K562 (cell line): ENCODE measurements at regions not wholly inside any gene's neighbourhood (a gene's known extent, or its start where the extent isn't known, plus 50 kb on each side); places are given as distances from the start of the nearest gene placed in this dataset.

Source experiments
- ATAC-seq: fragments of 200-7000 bp; cut with Tn5 transposase; 3 replicates; pipeline ENCODE4 v1.9.1; 2020; ENCODE audit warnings: moderate library complexity
- BruUV-seq: library from RNA; stranded (reverse); fragments of 400-500 nt; replicated peaks from 2 replicates; lab custom pipeline; 2021; lab: Mats Ljungman, UMichigan
- CTCF ChIA-PET: fragments of 300-600 bp; formaldehyde crosslinking; extraction: SDS; loops from one replicate; lab custom pipeline; 2021; ENCODE audit warnings: low intra/inter-chr PET ratio; lab: Yijun Ruan, JAX
- POLR2A ChIA-PET: fragments of 300-600, 350-650 bp; sonication (Branson Sonifier 250); formaldehyde crosslinking; extraction: SDS; loops from one replicate; lab custom pipeline; 2021; ENCODE audit warnings: antibody characterized with exemption, inconsistent platforms; lab: Yijun Ruan, JAX
- DNase-seq, 4 experiments: peaks; one replicate each; pipeline versions ENCODE4 v3.0.0 to v3.0.0-alpha.2; 2011 to 2018; ENCODE audit warnings: low spot score in 3 of 4, mixed read lengths in 3 of 4; ENCODE audit errors: extremely low read depth in 1 of 4
- FAIRE-seq: peaks from 2 replicates; lab custom pipeline; 2011; peaks lifted over from hg19 to GRCh38; lab: Jason Lieb, UNC
- H2AFZ ChIP-seq: 2 replicates; pipeline ENCODE4 v1.6.0; 2011; ENCODE audit warnings: low read depth, low read length, control low read depth, inconsistent platforms
- H3K27ac ChIP-seq: fragments of 200-600 bp; 3 replicates; pipeline ENCODE4 v1.8.0; 2011; ENCODE audit warnings: low read depth, mild to moderate bottlenecking, control low read depth, inconsistent platforms, low read length, moderate library complexity, mixed read lengths; ENCODE audit errors: extremely low read depth
- H3K27me3 ChIP-seq, 2 experiments: fragments of 300-600 bp in 1 of 2; 2 replicates in 1 of 2; 3 replicates in 1 of 2; pipeline versions ENCODE4 v1.6.0 to v1.8.0; 2011; ENCODE audit warnings: inconsistent platforms in 2 of 2, low read length in 2 of 2, mild to moderate bottlenecking in 1 of 2, mixed read lengths in 1 of 2, moderate library complexity in 1 of 2; ENCODE audit not compliant: control insufficient read depth in 2 of 2, insufficient read depth in 2 of 2
- H3K36me3 ChIP-seq: fragments of 300-600 bp; 3 replicates; pipeline ENCODE4 v1.8.0; 2011; ENCODE audit warnings: mild to moderate bottlenecking, low read length, inconsistent platforms; ENCODE audit not compliant: control insufficient read depth, insufficient read depth
- H3K4me1 ChIP-seq, 2 experiments: fragments of 200-600 bp in 1 of 2; replicated peaks in 1 of 2; 2 replicates in 1 of 2; 3 replicates in 1 of 2; pipeline versions ENCODE4 v1.5.1 to v1.8.0; 2011; ENCODE audit warnings: inconsistent platforms in 2 of 2, low read length in 2 of 2, mild to moderate bottlenecking in 1 of 2, mixed read lengths in 1 of 2, moderate library complexity in 1 of 2; ENCODE audit not compliant: control insufficient read depth in 2 of 2, insufficient read depth in 2 of 2
- H3K4me2 ChIP-seq: 2 replicates; pipeline ENCODE4 v1.6.1; 2011; ENCODE audit warnings: low read length, control low read depth, inconsistent platforms, mixed read lengths; ENCODE audit not compliant: insufficient read depth
- H3K4me3 ChIP-seq: fragments of 200-600 bp; sonication (generic), shearing (Covaris generic); 2 replicates; pipeline ENCODE4 v1.5.1; 2016; ENCODE audit warnings: control low read depth, inconsistent platforms
- H3K79me2 ChIP-seq: fragments of 200-600 bp; 3 replicates; pipeline ENCODE4 v1.8.0; 2011; ENCODE audit warnings: low read length, inconsistent platforms; ENCODE audit not compliant: control insufficient read depth, insufficient read depth
- H3K9ac ChIP-seq, 2 experiments: 2 replicates each; pipeline versions ENCODE4 v1.6.0 to v1.6.1; 2011; ENCODE audit warnings: low read depth in 2 of 2, low read length in 2 of 2, control low read depth in 1 of 2, inconsistent platforms in 1 of 2, mild to moderate bottlenecking in 1 of 2, mixed read lengths in 1 of 2; ENCODE audit not compliant: insufficient read depth in 1 of 2
- H3K9me1 ChIP-seq: one replicate; pipeline ENCODE4 v1.6.0; 2011; ENCODE audit warnings: inconsistent platforms, mild to moderate bottlenecking, low read length, moderate library complexity; ENCODE audit not compliant: control insufficient read depth, insufficient read depth
- H3K9me3 ChIP-seq: replicated peaks from 2 replicates; pipeline ENCODE4 v1.5.1; 2011; ENCODE audit warnings: low read depth, low read length, inconsistent platforms; ENCODE audit not compliant: control insufficient read depth, insufficient read depth
- H4K20me1 ChIP-seq: replicated peaks from 2 replicates; pipeline ENCODE4 v1.6.1; 2011; ENCODE audit warnings: low read length, inconsistent platforms, mixed read lengths; ENCODE audit not compliant: control insufficient read depth, insufficient read depth
- CEBPB ChIP-seq: fragments of 450-650 bp; IDR thresholded peaks from 2 replicates; pipeline ENCODE4 v1.6.1; 2016; ENCODE audit warnings: missing genetic modification characterization, missing compliant biosample characterization
- CTCF ChIP-seq, 3 experiments: IDR thresholded peaks in 2 of 3; conservative IDR thresholded peaks in 1 of 3; 2 replicates each; pipeline ENCODE4 v1.5.1; 2011 to 2012; ENCODE audit warnings: low read length in 3 of 3, mild to moderate bottlenecking in 3 of 3, control low read depth in 2 of 3, improper control_type of control experiment in 1 of 3, inconsistent platforms in 1 of 3, low read depth in 1 of 3, mixed read lengths in 1 of 3, moderate library complexity in 1 of 3; ENCODE audit not compliant: insufficient read depth in 2 of 3
- NONO ChIP-seq, 2 experiments: fragments of 200-400 bp in 1 of 2; fragments of 450-650 bp in 1 of 2; formaldehyde crosslinking in 1 of 2; IDR thresholded peaks; 2 replicates each; pipeline ENCODE4 v1.6.1; 2017; ENCODE audit warnings: low read depth in 2 of 2, mild to moderate bottlenecking in 2 of 2, moderate library complexity in 2 of 2, low read length in 1 of 2
- POLR2AphosphoS2 ChIP-seq: IDR thresholded peaks from 2 replicates; pipeline ENCODE4 v1.6.1; 2012; ENCODE audit warnings: low read length, improper control_type of control experiment
- RAD21 ChIP-seq, 2 experiments: fragments of 250-450 bp in 1 of 2; fragments of 450-650 bp in 1 of 2; sonication (Bioruptor Pico) in 1 of 2; formaldehyde crosslinking in 1 of 2; IDR thresholded peaks in 1 of 2; conservative IDR thresholded peaks in 1 of 2; 2 replicates each; pipeline versions ENCODE4 v1.4.0 to v1.8.0; 2020 to 2022; ENCODE audit warnings: mild to moderate bottlenecking in 2 of 2, moderate library complexity in 1 of 2
- SMC3 ChIP-seq: conservative IDR thresholded peaks from 2 replicates; pipeline ENCODE4 v1.6.1; 2011; ENCODE audit warnings: low read depth, low read length, improper control_type of control experiment; ENCODE audit not compliant: insufficient read depth
- TAF7 ChIP-seq: fragments of 450-650 bp; IDR thresholded peaks from 2 replicates; pipeline ENCODE4 v1.6.1; 2016; ENCODE audit warnings: missing genetic modification characterization, missing compliant biosample characterization
- ZNF165 ChIP-seq: fragments of 250-450 bp; sonication (Bioruptor Pico); IDR thresholded peaks from 2 replicates; pipeline ENCODE4 v1.4.0; 2020; ENCODE audit warnings: borderline replicate concordance
- WGBS: fragments of 100-300 bp; shearing (Covaris generic); methylation state at CpG from one replicate; pipeline ENCODE4 v1.1.6; 2016; ENCODE audit warnings: low coverage, mixed read lengths; ENCODE audit not compliant: insufficient coverage; ENCODE audit errors: missing lambda C conversion rate; 5-methylcytosine and 5-hydroxymethylcytosine counted together
- in situ Hi-C: fragments of 300-500 bp; cut with MboI; formaldehyde crosslinking; loops from 4 replicates; pipeline ENCODE4 v1.15.0; 2018; ENCODE audit warnings: inconsistent platforms, mixed read lengths
- intact Hi-C: fragments of 100-400 bp; cut with micrococcal nuclease; formaldehyde crosslinking; loops from 2 replicates; pipeline ENCODE4 v1.14.2; 2022

- in situ Hi-C loops: no loop called here
- Histone ChIP-seq H3K9me1 (no peaks in the 10 kb centered on the region), H3K9me3 (no peaks in the 10 kb centered on the region), H2AFZ (no peak overlapping the region), H3K27ac (no peak overlapping the region), H3K4me1 (no peaks in the 10 kb centered on the region)
- CTCF ChIA-PET: interaction anchor here (0.5 to 1.5 kb wide), 6 partner anchors 12 to 759 kb away, joined by 3 to 7 read pairs (median 3); no protein-coding TSS in a partner anchor
- TF ChIP-seq ZNF165 (CRISPR knock-in tag) (no peak), CTCF (IDR thresholded peaks at IDR 0.05 in 2 of 3, conservative IDR thresholded peaks at IDR 0.05 in 1 of 3; ENCODE audit: insufficient read depth in 2 of 3, low read depth in 1 of 3, low read length in 3 of 3) (peak; percentile 57 to 73 (median 64)), NONO (IDR thresholded peaks at IDR 0.05; ENCODE audit: low read depth in 2 of 2, low read length in 1 of 2) (no peak), SMC3 (0 out of 2 replicates have a peak, but pooled peaks have one; percentile 32), CEBPB (peak; percentile 10; the same call in 1 of the 2 replicates), POLR2AphosphoS2 (no peak), TAF7 (tag) (no peak), RAD21 (CRISPR knock-in tag; conservative IDR thresholded peaks at IDR 0.05 in 1 of 2, IDR thresholded peaks at IDR 0.05 in 1 of 2) (peak; percentile 18 to 47; a peak in 2 of 4 replicates)
- TF ChIP-seq, all 486 proteins: peak for 4
- Histone ChIP-seq H3K4me3 (no peak overlapping the region), H3K9ac (no peak overlapping the region), H3K4me2 (no peak overlapping the region), H4K20me1 (no peaks in the 10 kb centered on the region), H3K36me3 (no peaks in the 10 kb centered on the region), H3K27me3 (no peaks in the 10 kb centered on the region), H3K79me2 (no peaks in the 10 kb centered on the region)
- ATAC-seq: peak; percentile 90
- no peak for FAIRE-seq
- POLR2A ChIA-PET: no interaction called here
- DNase-seq: peak; percentile 17 to 50 (median 24)
- 2% methylated on average over 8 of the region's 8 CpGs for WGBS
- no TSS peak for BruUV-seq
- intact Hi-C loops: loop anchor here (2.0 kb wide), 2 partner anchors 320 to 356 kb away; no protein-coding TSS in a partner anchor
Observed at GRCh38 chr10:81019029-81019890, 481.6 kb downstream of the SH2D4B start.
